ENCODE measurements at regions not wholly inside any gene's neighbourhood (a gene's known extent, or its start where the extent isn't known, plus 50 kb on each side); places are given as distances from the start of the nearest gene placed in this dataset.

DNA sequence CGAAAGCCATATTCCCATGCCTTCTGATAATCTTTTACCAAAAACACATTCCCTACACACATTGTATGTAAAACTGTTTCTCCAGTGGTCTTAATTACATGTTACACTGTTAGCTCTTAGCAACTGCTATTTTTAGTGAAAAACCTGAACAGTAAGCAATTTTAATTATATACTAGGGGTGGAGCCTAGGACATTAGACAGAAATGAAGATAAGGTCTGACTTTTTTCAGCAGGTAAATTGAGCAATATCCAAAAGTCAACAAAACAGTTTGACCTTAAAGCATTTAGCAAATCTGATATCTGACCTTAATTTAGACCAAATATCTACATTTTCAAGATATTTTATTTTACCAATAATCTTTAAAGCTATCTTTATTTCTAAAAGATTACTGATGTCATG lies 60.2 kb downstream of the PDE6H start:
- TF ChIP-seq, protein P1, sequence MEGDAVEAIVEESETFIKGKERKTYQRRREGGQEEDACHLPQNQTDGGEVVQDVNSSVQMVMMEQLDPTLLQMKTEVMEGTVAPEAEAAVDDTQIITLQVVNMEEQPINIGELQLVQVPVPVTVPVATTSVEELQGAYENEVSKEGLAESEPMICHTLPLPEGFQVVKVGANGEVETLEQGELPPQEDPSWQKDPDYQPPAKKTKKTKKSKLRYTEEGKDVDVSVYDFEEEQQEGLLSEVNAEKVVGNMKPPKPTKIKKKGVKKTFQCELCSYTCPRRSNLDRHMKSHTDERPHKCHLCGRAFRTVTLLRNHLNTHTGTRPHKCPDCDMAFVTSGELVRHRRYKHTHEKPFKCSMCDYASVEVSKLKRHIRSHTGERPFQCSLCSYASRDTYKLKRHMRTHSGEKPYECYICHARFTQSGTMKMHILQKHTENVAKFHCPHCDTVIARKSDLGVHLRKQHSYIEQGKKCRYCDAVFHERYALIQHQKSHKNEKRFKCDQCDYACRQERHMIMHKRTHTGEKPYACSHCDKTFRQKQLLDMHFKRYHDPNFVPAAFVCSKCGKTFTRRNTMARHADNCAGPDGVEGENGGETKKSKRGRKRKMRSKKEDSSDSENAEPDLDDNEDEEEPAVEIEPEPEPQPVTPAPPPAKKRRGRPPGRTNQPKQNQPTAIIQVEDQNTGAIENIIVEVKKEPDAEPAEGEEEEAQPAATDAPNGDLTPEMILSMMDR (IDR thresholded peaks at IDR 0.05; ENCODE audit: low read depth, low read length, missing control alignments), result no peak
- H3K4me3 ChIP-seq (ENCODE audit: low read depth, low read length), result no peak overlapping the region
- DNase-seq (ENCODE audit: low read depth), result no peak
- in situ Hi-C loops (cut with HindIII; ENCODE audit: low sequenced_read_pairs), result no loop called here

DNA sequence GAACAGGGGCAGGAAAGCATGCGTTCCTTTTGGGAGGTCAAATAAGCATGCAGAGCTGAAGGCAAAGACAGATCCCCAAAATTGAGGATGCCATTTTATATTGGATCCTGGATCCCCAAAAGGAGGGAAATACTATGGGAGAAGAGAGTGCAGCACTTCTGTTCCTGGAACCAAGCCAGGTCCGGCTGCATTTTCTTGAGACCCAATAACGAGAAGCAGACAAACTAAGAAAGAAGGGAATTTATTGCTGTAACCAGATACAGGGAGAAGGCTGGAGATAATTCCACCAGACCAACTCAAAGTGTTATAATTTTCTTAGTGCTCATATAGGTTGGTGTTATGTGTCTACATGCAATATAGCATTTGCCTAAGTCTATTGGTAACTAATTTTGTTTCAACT lies 60.8 kb downstream of the PDE6H start:
- H3K4me3 ChIP-seq (ENCODE audit: low read depth, low read length), result no peak overlapping the region

DNA sequence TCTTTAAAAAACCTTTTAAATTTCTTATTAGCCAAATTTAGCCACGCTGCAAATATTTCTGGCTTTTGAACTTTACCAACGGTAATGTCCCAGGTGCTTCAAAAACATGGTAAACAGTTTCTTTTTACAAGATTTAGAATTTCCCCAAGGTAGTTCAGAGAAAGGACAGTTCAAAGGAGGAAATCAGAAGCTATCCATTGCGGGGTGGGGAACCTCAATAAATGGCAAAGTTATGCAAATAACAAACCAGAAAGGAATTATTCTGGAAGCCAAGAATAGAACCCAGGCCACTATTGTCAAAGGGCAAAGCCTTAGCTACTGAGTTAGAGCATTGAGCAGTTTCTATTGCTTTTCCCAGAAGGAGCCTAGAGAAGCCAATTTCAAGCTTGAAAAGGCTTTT lies 62.3 kb downstream of the PDE6H start:
- no peak for DNase-seq (ENCODE audit: low read depth)
- in situ Hi-C loops (cut with HindIII; ENCODE audit: low sequenced_read_pairs), result no loop called here
- TF ChIP-seq, protein P1 (IDR thresholded peaks at IDR 0.05; ENCODE audit: low read depth, low read length, missing control alignments), result no peak
- no peak overlapping the region for H3K4me3 ChIP-seq (ENCODE audit: low read depth, low read length)

More for the DNA sequence above, 60.8 kb downstream of the PDE6H start:
- DNase-seq (ENCODE audit: low read depth), result no peak
- in situ Hi-C loops (cut with HindIII; ENCODE audit: low sequenced_read_pairs), result no loop called here
- TF ChIP-seq, protein P1 (IDR thresholded peaks at IDR 0.05; ENCODE audit: low read depth, low read length, missing control alignments), result no peak

DNA sequence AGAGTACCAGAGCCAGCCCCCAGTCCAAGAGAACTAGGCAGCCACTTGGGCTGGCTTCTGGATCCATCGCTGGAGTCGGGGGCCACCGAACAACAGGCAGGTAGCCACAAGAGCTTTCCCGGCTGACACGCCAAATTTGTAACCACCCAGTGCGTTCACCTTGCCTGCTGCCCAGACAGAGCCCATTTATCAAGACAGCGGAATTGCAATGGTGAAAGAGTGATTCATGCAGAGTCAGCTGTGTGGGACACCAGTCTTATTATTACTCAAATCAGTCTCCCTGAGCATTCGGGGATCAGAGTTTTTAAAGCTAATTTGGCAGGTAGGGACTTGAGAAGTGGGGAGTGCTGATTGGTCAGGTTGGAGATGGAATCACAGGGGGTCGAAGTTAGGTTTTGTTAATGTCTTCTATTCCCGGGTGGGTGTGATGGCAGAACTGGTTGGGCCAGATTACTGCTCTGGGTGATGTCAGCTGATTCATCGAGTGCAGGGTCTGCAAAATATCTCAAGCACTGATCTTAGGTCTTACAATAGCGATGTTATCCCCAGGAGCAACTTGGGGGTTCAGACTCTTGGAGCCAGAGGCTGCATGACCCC lies 64.3 kb downstream of the PDE6H start:
- in situ Hi-C loops (cut with HindIII; ENCODE audit: low sequenced_read_pairs), result no loop called here
- no peak for DNase-seq (ENCODE audit: low read depth)
- no peak overlapping the region for H3K4me3 ChIP-seq (ENCODE audit: low read depth, low read length)
- TF ChIP-seq, protein P1 (IDR thresholded peaks at IDR 0.05; ENCODE audit: low read depth, low read length, missing control alignments), result no peak

DNA sequence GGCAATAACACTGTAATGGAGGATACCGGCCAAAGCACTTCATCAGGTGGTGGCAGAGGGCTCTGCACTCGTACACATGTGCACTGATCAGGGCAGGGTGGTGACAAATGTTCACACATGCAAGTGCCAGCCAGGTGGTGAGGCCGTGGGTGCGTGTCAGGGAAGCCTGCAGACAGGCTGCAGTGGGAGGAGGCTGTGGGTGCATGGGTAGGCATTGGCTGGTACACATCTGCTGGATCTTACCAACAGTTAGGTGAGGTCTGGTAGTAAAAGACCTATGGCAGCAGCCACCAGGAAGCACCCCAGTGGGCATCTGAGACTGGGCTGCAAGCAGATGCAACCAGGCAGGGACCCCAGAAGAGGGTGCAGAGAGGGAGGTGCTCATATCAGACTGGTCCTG lies 65.3 kb downstream of the PDE6H start:
- H3K4me3 ChIP-seq (ENCODE audit: low read depth, low read length), result no peak overlapping the region
- TF ChIP-seq, protein P1 (IDR thresholded peaks at IDR 0.05; ENCODE audit: low read depth, low read length, missing control alignments), result no peak
- in situ Hi-C loops (cut with HindIII; ENCODE audit: low sequenced_read_pairs), result no loop called here
- no peak for DNase-seq (ENCODE audit: low read depth)

DNA sequence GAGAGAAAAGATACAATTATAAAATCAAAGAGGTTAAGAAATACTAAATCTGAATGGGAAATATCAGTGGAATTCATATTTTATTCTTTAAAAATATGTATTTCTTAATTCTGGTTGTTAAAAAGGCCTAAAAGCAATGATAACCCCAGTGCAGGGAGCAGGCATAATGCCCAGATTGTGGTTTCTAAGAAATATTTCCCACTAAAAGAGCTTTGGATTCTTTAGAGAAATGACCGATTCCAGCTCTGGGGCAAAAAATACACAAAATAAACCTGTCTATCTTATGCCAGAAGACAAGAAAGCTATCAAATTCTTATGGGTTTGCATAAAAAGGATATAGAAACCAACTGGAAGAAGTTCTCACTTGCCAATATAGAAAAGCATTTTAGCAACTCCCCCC lies 71.6 kb downstream of the PDE6H start:
- TF ChIP-seq, protein P1 (IDR thresholded peaks at IDR 0.05; ENCODE audit: low read depth, low read length, missing control alignments), result no peak
- no peak overlapping the region for H3K4me3 ChIP-seq (ENCODE audit: low read depth, low read length)
- in situ Hi-C loops (cut with HindIII; ENCODE audit: low sequenced_read_pairs), result no loop called here
- DNase-seq (ENCODE audit: low read depth), result peak; percentile 77

Measured in astrocyte of the cerebellum (primary cell).